ENCODE measurements at regions not wholly inside any gene's neighbourhood (a gene's known extent, or its start where the extent isn't known, plus 50 kb on each side); places are given as distances from the start of the nearest gene placed in this dataset.

DNA sequence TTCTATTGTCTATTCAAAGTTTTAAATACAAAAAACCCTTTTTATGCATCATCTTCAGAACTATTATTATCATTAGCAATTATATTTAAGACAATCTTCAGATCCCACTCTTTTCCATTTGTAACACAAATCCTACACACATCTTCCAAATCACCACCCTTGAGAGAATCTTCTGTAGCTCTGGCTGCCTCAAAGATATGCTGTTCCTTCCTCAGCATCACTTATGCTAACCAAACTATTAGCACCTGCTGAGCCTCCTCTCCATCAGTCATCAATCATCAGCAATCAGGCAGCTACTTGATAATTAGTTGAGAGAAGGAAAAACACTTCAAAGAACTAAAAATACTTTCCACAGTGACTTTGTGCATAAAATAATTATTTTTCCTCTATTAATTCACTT, 1082.2 kb downstream of the C4orf33 start:
- DNase-seq (ENCODE audit: low spot score) = no peak

DNA sequence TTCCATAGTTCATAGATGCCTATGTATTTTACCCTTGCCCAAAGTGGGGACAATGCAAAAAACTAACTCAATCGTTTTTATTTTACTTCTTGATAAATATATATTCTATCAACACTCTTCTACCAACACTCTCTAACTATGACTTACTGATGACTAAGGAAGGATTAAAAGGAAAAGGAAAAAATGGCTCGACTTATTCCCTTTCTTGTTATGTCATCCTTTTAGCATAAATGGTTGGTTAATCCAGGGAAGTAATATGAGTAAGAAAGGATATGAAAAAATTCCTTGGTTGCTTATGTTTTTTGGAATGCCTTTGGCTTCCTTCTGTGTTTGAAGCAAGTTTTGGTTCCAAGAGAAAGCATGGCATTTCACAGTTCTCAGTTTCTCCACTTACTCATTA, 1087.1 kb downstream of the C4orf33 start:
- no peak for DNase-seq (ENCODE audit: low spot score)

DNA sequence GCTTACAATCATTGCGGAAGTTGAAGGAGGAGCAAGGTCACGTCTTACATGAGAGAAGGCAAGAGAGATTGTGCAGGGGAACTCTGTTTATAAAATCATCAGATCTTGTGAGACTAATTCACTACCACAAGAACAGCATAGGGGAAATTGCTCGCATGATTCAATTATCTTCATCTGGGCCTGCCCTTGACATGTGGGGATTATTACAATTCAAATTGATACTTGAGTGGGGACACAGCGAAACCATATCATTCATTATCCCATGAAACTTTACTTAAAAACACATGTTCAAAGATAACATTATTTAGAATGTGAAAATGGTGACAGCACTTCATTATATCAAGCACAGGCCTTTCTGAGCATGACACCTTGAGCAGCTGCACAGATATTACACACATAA, 1087.8 kb downstream of the C4orf33 start:
- no peak for DNase-seq (ENCODE audit: low spot score)

DNA sequence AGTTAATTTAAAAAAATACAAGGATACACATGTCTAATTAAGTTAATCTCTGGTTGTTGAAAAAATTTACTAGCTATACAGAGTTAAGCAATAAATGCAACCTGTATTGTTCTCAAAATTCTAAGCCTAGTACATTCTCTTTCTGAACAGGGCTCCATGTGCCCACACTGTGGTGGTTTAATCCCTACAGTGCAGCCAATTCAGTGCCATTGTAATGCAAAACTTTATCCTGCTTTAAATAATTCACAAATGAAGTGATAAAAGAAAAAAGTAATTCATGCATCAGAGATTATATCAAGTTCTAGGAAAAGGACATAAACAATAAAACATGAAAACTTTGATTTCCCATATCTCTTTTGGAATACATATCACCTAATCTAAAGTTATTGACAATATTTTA, 1089.2 kb downstream of the C4orf33 start:
- DNase-seq (ENCODE audit: low spot score) = no peak

DNA sequence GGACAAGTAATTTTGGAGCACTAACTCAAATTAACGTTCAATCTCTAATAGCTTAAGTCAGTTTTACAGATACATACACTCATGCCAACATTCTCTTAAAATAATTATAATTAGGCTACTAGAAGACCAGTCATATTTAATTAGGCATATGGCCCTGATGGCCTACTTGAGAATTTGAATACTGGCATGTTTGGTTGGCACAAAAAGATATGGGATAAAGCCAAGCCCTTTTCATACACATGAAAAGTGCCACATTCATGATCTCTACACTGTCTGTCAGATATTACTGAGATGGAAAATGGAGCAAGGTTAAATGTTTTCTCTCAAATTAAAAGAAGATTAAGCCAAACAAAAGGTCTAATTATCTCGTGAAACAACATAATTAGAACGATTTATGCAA, 1091.0 kb downstream of the C4orf33 start:
- no peak for DNase-seq (ENCODE audit: low spot score)

DNA sequence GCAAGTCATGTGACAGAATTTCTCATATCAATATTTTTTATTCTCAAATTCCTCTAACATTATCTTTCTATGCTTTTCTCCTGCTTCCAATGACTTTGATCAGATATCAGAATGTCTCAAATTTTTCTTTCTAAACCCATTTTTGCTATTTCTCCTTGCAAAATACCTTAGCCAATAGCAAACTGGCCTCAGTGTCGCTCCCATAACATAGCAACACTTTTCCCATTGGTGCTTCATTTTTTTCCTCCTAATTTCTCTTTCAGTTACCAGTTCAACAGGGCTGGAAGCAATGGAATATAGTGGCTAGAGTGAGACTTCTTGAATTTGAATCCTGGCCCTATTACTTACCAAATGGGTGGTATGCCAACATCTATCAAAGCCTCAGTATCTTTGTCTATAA, 1091.6 kb downstream of the C4orf33 start:
- no peak for DNase-seq (ENCODE audit: low spot score)

DNA sequence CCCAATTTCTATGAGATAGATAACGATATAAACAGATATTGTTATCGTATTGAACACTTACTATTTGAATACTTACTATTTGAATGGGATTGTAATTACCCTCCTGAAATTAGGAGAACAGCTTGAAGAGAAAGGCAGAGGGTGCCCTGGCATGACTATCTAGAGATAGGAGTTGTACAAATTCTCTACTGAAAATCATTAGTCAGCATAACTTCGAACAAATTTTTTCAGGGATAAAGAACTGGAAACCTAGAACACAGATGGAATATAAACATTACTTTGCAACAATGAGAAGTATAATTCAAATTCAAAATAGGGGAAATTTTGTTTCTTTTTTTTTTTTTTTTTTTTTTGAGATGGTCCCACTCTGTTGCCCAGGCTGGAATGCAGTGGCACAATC, 1096.8 kb downstream of the C4orf33 start:
- no peak for DNase-seq (ENCODE audit: low spot score)

DNA sequence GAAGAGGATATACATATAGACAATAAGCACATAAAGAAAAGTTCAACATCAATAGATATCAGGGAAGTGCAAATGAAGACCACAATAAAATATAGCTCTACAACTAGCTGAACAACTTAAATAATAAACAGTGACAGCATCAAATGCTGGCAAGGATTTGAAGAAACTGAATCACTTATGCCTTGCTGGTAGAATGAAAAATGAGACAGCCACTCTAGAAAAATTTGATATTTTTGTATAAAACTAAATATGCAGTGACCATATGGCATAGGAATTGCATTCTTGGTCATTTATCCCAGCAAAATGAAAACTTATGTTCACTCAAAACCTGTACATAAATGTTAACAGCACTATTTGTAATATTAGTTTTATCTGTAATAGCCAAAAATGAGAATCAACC, 1102.0 kb downstream of the C4orf33 start:
- no peak for DNase-seq (ENCODE audit: low spot score)

DNA sequence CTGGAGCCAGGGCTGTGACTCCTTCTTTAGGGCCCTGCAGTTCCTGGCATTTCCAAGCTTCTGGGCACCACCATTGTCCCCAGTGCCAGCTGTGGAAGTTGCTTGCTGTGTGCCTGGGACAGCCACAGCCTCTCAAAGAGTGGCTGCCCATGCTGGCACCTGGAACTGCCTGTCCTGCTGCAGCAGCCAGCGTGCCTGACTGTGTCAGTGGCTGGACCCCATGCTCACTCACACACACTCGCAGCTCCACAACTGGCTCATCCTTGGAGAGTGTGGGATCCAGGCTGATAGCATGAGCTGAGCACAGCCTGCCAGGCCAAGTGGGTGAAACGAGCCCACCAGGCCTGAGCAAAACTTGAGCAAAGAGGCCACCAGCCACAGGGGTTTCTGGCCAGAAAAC, 1107.6 kb downstream of the C4orf33 start:
- DNase-seq (ENCODE audit: low spot score) = no peak

DNA sequence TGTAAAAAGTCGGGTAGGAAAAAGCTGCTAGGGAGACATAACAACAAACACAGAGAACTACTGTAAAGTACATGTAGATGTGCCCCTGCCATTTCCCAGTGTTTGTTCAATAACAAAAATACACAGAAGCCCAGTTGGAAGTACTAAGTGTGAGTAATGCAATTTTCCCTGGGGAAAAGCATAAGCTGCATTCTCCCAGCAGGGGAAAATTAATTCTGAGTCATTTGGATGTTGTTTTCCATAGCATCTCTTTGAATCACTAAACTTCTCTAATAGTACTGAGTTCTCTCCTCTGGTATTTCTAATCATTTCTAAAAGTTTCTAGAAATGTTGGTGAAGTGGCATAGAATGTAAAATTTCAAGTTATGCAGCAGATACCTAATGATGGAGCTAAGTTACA, 1114.9 kb downstream of the C4orf33 start:
- DNase-seq (ENCODE audit: low spot score) = no peak

DNA sequence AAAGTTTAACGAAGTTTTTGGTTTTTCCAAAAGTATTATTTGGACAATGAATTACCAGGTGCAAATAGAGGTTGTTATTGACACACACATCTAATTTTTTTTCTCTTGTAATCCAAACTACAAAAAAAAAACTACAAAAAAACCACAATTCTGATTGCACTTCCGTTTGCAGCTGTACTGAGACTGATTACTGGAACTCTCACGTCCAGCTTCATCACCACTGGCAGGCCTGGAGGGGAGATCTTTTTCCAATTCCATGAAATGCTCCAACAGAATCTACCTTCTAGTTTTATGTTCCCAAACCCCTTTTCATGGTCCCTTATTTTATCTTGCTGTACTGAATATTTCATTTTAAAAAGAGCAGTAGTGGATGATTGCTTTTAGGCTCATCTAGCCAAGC, 1118.3 kb downstream of the C4orf33 start:
- DNase-seq (ENCODE audit: low spot score) = no peak

DNA sequence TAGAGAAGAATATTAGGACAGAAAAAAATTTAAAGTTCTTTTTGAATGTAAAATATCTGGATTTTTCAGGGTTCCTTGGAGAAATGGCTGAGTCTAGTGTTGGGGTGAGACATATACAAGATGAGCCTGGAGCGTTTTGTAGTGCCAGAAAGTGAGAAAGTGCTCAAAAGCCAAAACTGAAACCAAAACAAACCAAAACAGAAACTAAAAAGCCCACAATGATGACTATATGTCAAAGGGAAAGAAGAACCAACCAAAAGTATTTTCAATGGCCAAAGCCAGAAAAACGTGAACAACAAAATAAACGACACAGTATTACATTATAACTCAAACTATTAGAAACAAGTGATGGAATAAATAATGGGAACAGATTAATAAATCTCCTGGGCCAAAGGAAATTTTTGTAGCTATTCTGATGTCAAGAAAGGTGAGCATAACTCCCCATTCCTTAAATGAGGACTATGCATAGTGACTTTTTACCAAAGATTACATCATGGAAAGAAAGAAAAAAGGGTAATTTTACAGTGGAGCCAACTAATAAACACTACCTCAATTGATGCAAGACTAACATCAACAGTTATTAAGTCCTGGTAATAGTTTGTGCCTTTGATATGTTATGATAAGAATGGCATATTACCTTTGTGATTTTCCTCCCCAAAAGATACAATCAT, 1137.6 kb downstream of the C4orf33 start:
- peak; percentile 1 for DNase-seq (ENCODE audit: low spot score)

DNA sequence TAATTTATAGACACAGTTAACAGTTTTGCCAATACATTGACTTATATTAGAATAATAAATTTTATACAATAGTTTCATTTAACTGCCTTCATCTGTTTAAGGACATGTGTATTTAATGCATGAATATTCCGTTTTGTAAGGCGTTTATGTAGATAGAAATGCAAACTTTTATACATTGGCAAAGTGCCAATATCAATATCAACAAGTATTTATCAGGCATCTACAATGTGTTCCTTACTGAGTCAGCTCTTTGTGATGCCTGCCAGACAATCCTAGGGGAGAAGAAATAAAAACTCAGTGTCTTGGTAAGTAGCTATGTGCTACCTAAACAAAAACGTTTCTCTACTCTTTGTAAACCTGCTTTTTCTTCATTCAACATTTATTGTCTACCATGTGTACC, 1142.2 kb downstream of the C4orf33 start:
- DNase-seq (ENCODE audit: low spot score) = no peak

DNA sequence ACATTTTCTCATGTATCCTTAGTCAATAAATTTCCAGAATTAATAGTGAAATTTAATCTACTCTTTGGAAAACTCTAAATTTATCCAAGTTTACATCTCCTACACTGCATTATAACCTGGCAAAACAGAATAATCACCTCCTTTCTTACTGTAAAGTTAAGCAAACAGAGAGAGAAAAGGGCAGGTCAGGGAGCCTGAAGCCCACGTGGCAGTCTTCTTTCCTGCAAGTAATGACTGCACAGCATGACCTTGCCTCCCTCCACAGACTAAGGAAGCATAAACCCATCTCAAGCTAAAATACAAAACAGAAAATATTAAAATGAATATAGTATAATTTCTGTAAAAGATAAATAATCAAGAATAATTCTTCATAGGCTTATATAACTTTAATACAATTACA, 1153.0 kb downstream of the C4orf33 start:
- no peak for DNase-seq (ENCODE audit: low spot score)

DNA sequence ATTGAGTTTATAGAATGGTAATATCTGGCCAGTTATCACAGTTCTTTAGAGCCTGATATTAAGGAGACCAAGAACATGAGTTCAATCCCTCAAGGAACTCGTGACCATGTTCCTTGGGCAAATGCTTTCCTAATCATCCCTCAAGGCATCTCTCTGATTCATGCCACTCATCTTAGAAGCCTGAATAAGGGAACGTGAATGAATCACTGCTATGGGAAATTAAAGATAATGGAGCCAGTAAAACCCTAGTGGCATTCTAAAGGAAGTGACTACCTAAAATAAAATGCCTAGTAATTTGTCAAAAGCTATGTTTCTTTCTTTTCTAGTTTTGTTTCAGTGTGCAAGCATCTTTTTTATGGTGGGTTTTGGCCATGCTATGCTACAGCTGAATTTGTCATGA, 1161.3 kb downstream of the C4orf33 start:
- DNase-seq (ENCODE audit: low spot score) = no peak

DNA sequence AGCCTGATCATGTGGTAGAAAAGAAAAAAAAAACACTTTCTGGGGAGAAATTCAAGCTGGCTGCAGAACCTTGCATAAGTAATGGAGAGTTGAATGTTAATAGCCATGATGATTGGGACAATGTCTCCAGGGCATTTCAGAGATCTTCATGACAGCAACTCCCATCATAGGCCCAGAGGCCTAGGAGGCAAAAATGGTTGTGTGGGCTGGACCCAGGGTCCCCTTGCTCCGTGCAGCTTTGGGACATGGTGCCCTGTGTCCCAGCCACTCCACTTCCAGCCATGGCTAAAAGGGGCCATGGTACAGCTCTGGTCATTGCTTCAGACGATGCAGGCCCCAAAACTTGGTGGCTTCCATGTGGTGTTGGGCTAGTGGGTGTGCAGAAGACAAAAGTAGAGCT, 1170.9 kb downstream of the C4orf33 start:
- DNase-seq (ENCODE audit: low spot score) = no peak

DNA sequence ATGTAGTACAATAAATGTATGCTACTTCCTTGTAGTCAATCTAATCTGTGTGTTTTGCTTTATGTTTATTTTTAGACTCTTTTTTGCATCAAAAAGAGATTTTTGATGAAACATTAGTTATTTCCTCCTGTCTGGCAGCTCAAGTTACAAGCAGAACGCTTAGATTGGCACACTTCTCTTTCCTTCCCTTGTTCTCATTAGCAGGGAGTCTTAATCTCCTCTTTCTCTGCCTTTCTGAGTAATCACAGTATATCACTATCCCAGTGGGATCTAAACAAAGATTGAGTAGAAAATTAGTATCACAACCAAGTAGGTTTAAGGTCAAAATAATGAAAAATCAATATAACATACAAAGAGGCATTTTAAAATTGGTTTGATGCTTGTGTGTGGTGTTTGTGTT, 1192.6 kb downstream of the C4orf33 start:
- DNase-seq (ENCODE audit: low spot score) = no peak

DNA sequence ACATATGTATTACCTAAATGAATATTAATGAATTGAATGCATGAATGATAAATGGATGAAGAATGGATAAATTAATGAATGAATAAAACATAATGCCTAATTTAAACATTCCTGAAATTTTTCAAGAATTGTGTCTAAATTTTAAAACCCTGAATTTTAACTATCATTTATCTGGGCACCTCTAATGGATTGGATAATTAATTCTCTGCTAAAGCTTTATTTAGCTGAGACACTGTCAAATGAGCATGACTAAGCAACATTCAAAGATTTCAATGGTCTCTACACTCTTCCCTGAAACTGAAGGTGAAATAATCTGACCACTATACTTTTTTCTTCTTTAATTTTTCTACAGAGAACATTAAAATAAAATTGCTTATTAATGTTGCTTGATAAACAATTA, 1197.7 kb downstream of the C4orf33 start:
- DNase-seq (ENCODE audit: low spot score) = no peak

DNA sequence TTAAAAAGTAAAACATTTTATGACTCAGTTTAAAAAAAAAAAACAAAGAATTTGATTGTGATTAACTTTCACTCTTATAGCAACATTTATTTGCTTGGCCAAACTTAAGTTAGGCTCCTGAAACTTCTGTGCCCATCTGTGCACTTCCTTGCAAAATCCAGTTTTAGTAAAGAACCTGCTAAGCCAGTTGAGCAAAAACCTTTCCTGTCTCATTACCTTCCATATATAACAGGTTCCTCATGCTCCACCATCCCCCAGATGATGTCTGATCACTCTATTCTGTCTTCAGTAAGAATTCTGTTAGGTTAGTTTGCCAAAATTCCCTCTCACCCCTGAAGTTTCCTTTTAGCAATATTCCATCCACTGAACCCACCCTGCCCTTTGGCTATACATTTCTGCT, 1200.5 kb downstream of the C4orf33 start:
- DNase-seq (ENCODE audit: low spot score) = no peak

DNA sequence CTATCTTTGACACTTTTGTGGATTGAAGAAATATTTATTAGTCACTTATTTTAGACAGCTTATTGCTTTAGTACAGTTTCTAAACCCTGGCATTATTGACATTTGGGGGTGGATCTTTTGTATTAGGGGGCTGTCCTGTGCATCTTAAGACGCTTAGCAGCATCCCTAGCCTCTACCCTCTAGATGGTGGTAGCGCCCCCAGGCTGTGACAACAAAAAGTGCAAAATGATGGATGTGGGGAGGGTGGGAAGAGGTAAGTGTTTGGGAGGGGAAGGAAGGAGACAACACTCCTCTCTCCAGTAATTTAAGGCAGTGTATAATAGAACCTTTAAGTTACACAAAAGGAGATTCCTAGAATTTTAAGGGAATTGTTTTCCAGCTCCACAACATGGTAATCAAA, 1210.6 kb downstream of the C4orf33 start:
- no peak for DNase-seq (ENCODE audit: low spot score)

DNA sequence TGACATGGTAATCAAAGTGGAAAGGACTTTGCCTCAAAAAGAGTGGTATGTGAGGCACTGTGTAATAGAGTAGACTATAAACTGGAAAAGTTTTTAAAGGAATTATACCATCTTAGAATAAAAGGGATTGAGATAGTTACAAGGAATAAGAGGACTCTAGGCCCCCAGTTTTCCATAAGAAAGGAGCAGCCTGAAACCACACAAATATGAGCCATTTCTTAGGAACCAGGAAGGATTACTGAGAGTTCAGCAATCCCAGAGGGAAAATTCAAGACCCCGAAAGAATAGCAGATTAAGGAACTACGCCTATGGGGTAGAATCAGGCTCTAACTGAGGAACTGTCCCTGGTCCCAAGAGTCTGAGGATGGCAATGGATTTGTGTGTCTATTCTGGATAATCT, 1213.3 kb downstream of the C4orf33 start:
- no peak for DNase-seq (ENCODE audit: low spot score)

DNA sequence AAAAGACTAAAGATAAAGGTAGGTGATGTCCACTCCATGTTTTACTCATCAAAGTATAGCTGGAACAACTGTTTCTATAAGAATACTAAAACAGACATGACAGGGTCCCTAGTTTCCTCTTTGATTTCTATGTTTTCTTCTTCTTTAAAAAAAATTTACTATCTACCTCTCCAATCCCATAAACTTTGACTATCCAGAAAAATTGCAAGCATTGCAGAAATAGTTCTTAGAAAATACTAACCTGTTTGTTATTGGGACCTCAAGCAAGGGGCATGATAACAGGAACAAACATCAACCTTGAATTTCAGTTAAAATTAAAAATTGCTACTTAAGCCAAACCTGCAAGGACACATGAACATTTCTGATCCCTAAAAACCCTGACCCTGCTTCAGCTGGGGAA, 1226.5 kb downstream of the C4orf33 start:
- no peak for DNase-seq (ENCODE audit: low spot score)

DNA sequence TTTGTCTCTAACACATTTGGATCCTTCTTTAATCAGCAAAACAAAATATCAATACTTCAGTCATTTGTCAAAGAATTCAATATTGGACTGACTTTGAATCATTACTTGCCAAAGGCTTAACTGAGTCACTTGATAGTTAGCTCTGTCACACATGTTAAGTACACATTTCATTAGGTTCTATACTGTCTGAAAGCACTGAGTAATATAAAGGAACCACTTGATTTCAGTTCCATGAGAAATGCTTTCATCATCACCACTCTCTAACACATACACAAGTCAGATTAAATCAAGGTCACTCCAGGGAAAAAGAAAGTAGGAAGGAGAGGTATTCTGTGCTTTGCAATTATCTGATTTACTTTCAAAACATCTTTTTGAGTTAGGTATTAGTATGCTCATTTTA, 1233.1 kb downstream of the C4orf33 start:
- DNase-seq (ENCODE audit: low spot score) = no peak

DNA sequence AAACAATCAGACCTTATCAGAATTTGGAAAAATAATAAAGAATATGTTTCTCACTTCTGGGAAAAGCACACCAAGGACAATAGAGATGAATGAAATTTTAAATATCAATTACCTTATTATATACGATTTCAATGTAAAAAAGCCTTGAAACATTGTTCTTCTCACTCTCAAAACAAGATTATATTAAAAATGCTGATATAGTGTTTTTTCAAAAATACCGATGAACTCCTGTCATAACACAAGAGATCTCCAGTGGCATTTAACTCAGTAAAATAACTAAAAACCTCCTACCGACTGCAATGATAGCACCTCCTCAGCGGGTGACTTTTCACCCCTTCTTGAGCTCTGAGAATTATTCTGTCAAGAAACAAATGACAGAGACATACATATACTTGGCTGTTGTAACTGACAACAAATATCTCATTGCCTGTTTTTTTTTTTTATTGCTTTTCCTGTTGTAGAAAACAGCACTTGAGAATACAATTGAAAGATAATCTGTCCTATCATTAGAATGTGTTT, 1237.3 kb downstream of the C4orf33 start:
- no peak for DNase-seq (ENCODE audit: low spot score)

Data from CD4-positive, alpha-beta T cell treated with Interleukin-2 at 100 ng/mL for 4 hours (primary cell).